ENCODE measurements at regions not wholly inside any gene's neighbourhood (a gene's known extent, or its start where the extent isn't known, plus 50 kb on each side); places are given as distances from the start of the nearest gene placed in this dataset.

- WGBS: 12% methylated on average over 13 of the region's 13 CpGs
- H3K27ac ChIP-seq: peak overlapping the region; percentile 85
- peaks cover 85% of the 10 kb centered on the region for H3K4me1 ChIP-seq
- no peaks in the 10 kb centered on the region for H3K36me3 ChIP-seq
- no peaks in the 10 kb centered on the region for H3K27me3 ChIP-seq
- TF ChIP-seq CTCF (IDR thresholded peaks at IDR 0.05): no peak
- no peak for TF ChIP-seq POLR2A (IDR thresholded peaks at IDR 0.05)
- TF ChIP-seq POLR2AphosphoS5 (IDR thresholded peaks at IDR 0.05): no peak
- no peak for TF ChIP-seq EP300 (IDR thresholded peaks at IDR 0.05)
- no peaks in the 10 kb centered on the region for H3K9me3 ChIP-seq
- DNase-seq (ENCODE audit: low spot score in 2 of 2): no peak
- peak overlapping the region; percentile 80 for H3K4me3 ChIP-seq
Measured at GRCh38 chr16:85557971-85558657, 55.0 kb upstream of the GSE1 start.

- Histone ChIP-seq H3K27ac (no peak overlapping the region), H3K4me3 (no peak overlapping the region), H3K9me3 (no peaks in the 10 kb centered on the region), H3K27me3 (no peaks in the 10 kb centered on the region), H3K4me1 (peaks cover 79% of the 10 kb centered on the region), H3K36me3 (no peaks in the 10 kb centered on the region)
- 92% methylated on average over 7 of the region's 7 CpGs for WGBS
- no peak for DNase-seq (ENCODE audit: low spot score in 2 of 2)
- no peak for TF ChIP-seq EP300 (IDR thresholded peaks at IDR 0.05)
- TF ChIP-seq CTCF (IDR thresholded peaks at IDR 0.05): no peak
- TF ChIP-seq POLR2AphosphoS5 (IDR thresholded peaks at IDR 0.05): no peak
- no peak for TF ChIP-seq POLR2A (IDR thresholded peaks at IDR 0.05)
Measured at GRCh38 chr16:85560932-85561247, 52.2 kb upstream of the GSE1 start.

GRCh38 chr16:85561248-85562092 lies 51.7 kb upstream of the GSE1 start:
- Histone ChIP-seq H3K4me1 (peaks cover 73% of the 10 kb centered on the region), H3K27me3 (no peaks in the 10 kb centered on the region), H3K27ac (no peak overlapping the region), H3K4me3 (no peak overlapping the region), H3K9me3 (no peaks in the 10 kb centered on the region), H3K36me3 (no peaks in the 10 kb centered on the region)
- TF ChIP-seq POLR2AphosphoS5 (IDR thresholded peaks at IDR 0.05) (no peak), CTCF (IDR thresholded peaks at IDR 0.05) (no peak), POLR2A (IDR thresholded peaks at IDR 0.05) (no peak), EP300 (IDR thresholded peaks at IDR 0.05) (no peak)
- no peak for DNase-seq (ENCODE audit: low spot score in 2 of 2)
- 83% methylated on average over 15 of the region's 24 CpGs for WGBS

- 79% methylated on average over 17 of the region's 19 CpGs for WGBS
- no peaks in the 10 kb centered on the region for H3K36me3 ChIP-seq
- no peak overlapping the region for H3K27ac ChIP-seq
- TF ChIP-seq POLR2AphosphoS5 (IDR thresholded peaks at IDR 0.05) (no peak), POLR2A (IDR thresholded peaks at IDR 0.05) (no peak), CTCF (IDR thresholded peaks at IDR 0.05) (no peak), EP300 (IDR thresholded peaks at IDR 0.05) (no peak)
- no peak overlapping the region for H3K4me3 ChIP-seq
- no peaks in the 10 kb centered on the region for H3K27me3 ChIP-seq
- peaks cover 71% of the 10 kb centered on the region for H3K4me1 ChIP-seq
- DNase-seq (ENCODE audit: low spot score in 2 of 2): no peak
- no peaks in the 10 kb centered on the region for H3K9me3 ChIP-seq
Measured at GRCh38 chr16:85562093-85562786, 50.9 kb upstream of the GSE1 start.

- peak overlapping the region; percentile 30 for H3K27ac ChIP-seq
- H3K27me3 ChIP-seq: no peaks in the 10 kb centered on the region
- TF ChIP-seq POLR2A (IDR thresholded peaks at IDR 0.05): no peak
- no peak for TF ChIP-seq CTCF (IDR thresholded peaks at IDR 0.05)
- TF ChIP-seq POLR2AphosphoS5 (IDR thresholded peaks at IDR 0.05): no peak
- no peak for TF ChIP-seq EP300 (IDR thresholded peaks at IDR 0.05)
- no peak for DNase-seq (ENCODE audit: low spot score in 2 of 2)
- no peaks in the 10 kb centered on the region for H3K9me3 ChIP-seq
- no peak overlapping the region for H3K4me3 ChIP-seq
- no peaks in the 10 kb centered on the region for H3K36me3 ChIP-seq
- WGBS: 79% methylated on average over 8 of the region's 8 CpGs
- H3K4me1 ChIP-seq: peaks cover 71% of the 10 kb centered on the region
Measured at GRCh38 chr16:85563034-85563433, 50.1 kb upstream of the GSE1 start.
